Right atrium auricular region (tissue), 2 donors: ENCODE measurements at regions not wholly inside any gene's neighbourhood (a gene's known extent, or its start where the extent isn't known, plus 50 kb on each side); places are given as distances from the start of the nearest gene placed in this dataset.

ENCODE experiments used
- DNase-seq: peaks from one replicate; pipeline ENCODE4 v3.0.0-alpha.2; 2019; ENCODE audit warnings: low spot score
- H3K27ac ChIP-seq, 2 donors: fragments of 200-600 bp; sonication (generic); 1 replicate in 1 of 2; 2 replicates in 1 of 2; pipeline ENCODE4 v1.5.1; 2016 to 2019
- H3K27me3 ChIP-seq, 2 donors: fragments of 200-600 bp; sonication (generic); one replicate each; pipeline versions ENCODE4 v1.5.1 to v1.6.0; 2017 to 2019
- H3K36me3 ChIP-seq: fragments of 200-600 bp; sonication (generic); one replicate; pipeline ENCODE4 v1.5.1; 2016
- H3K4me1 ChIP-seq, 2 donors: fragments of 200-600 bp; sonication (generic); one replicate each; pipeline versions ENCODE4 v1.5.1 to v1.6.0; 2017 to 2019
- H3K4me3 ChIP-seq, 2 donors: fragments of 200-600 bp; sonication (generic); 1 replicate in 1 of 2; 2 replicates in 1 of 2; pipeline ENCODE4 v1.5.1; 2017 to 2019; ENCODE audit warnings: mild to moderate bottlenecking in 1 of 2, moderate library complexity in 1 of 2
- H3K9me3 ChIP-seq, 2 donors: fragments of 200-600 bp; sonication (generic); one replicate each; pipeline ENCODE4 v1.5.1; 2019
- CTCF ChIP-seq, 2 donors: fragments of 200-600 bp; sonication (generic); IDR thresholded peaks; one replicate each; pipeline ENCODE4 v1.5.1; 2019; ENCODE audit warnings: antibody characterized with exemption in 2 of 2

- Histone ChIP-seq H3K9me3 (no peaks in the 10 kb centered on the region), H3K36me3 (no peaks in the 10 kb centered on the region), H3K4me3 (no peak overlapping the region), H3K27ac (peak overlapping the region in 1 of 2 donors; percentile 28), H3K27me3 (no peaks in the 10 kb centered on the region), H3K4me1 (no peaks in the 10 kb centered on the region)
- no peak for TF ChIP-seq CTCF (IDR thresholded peaks at IDR 0.05)
- DNase-seq, result no peak
Observed at GRCh38 chr2:237180987-237181386, 95.3 kb downstream of the COPS8 start.

GRCh38 chr2:237181844-237182243 is 96.2 kb downstream of the COPS8 start:
- Histone ChIP-seq H3K36me3 (no peaks in the 10 kb centered on the region), H3K9me3 (no peaks in the 10 kb centered on the region), H3K4me1 (no peaks in the 10 kb centered on the region), H3K27me3 (no peaks in the 10 kb centered on the region), H3K4me3 (no peak overlapping the region), H3K27ac (peak overlapping the region in 1 of 2 donors; percentile 28)
- no peak for DNase-seq
- no peak for TF ChIP-seq CTCF (IDR thresholded peaks at IDR 0.05)

GRCh38 chr2:237182422-237183123 is 96.9 kb downstream of the COPS8 start:
- Histone ChIP-seq H3K36me3 (no peaks in the 10 kb centered on the region), H3K4me3 (no peak overlapping the region), H3K27ac (no peak overlapping the region), H3K9me3 (no peaks in the 10 kb centered on the region), H3K27me3 (no peaks in the 10 kb centered on the region), H3K4me1 (no peaks in the 10 kb centered on the region)
- TF ChIP-seq CTCF (IDR thresholded peaks at IDR 0.05), result no peak
- DNase-seq, result no peak

- no peaks in the 10 kb centered on the region for H3K4me1 ChIP-seq
- no peaks in the 10 kb centered on the region for H3K36me3 ChIP-seq
- H3K9me3 ChIP-seq, result no peaks in the 10 kb centered on the region
- no peak overlapping the region for H3K4me3 ChIP-seq
- no peaks in the 10 kb centered on the region for H3K27me3 ChIP-seq
- H3K27ac ChIP-seq, result no peak overlapping the region
- TF ChIP-seq CTCF (IDR thresholded peaks at IDR 0.05), result no peak
- no peak for DNase-seq
Observed at GRCh38 chr2:237184192-237184918, 98.7 kb downstream of the COPS8 start.

GRCh38 chr2:237184919-237185552 is 99.3 kb downstream of the COPS8 start:
- no peak overlapping the region for H3K27ac ChIP-seq
- no peak for TF ChIP-seq CTCF (IDR thresholded peaks at IDR 0.05)
- no peaks in the 10 kb centered on the region for H3K27me3 ChIP-seq
- DNase-seq, result no peak
- H3K4me3 ChIP-seq, result no peak overlapping the region
- no peaks in the 10 kb centered on the region for H3K4me1 ChIP-seq
- no peaks in the 10 kb centered on the region for H3K36me3 ChIP-seq
- H3K9me3 ChIP-seq, result no peaks in the 10 kb centered on the region
